Panc1 (cell line): ENCODE measurements at regions not wholly inside any gene's neighbourhood (a gene's known extent, or its start where the extent isn't known, plus 50 kb on each side); places are given as distances from the start of the nearest gene placed in this dataset.

Source experiments
- REST ChIP-seq, 2 experiments: IDR thresholded peaks; 2 replicates each; pipeline ENCODE4 v1.6.1; 2011 to 2012; ENCODE audit warnings: low read depth in 2 of 2, control low read depth in 1 of 2, low read length in 1 of 2, mild to moderate bottlenecking in 1 of 2, moderate library complexity in 1 of 2; ENCODE audit not compliant: insufficient read depth in 1 of 2
- TF ChIP-seq, protein P1 (sequence below): fragments of 450-650 bp; IDR thresholded peaks from 2 replicates; pipeline ENCODE4 v1.5.1; 2017; ENCODE audit warnings: mild to moderate bottlenecking

DNA sequence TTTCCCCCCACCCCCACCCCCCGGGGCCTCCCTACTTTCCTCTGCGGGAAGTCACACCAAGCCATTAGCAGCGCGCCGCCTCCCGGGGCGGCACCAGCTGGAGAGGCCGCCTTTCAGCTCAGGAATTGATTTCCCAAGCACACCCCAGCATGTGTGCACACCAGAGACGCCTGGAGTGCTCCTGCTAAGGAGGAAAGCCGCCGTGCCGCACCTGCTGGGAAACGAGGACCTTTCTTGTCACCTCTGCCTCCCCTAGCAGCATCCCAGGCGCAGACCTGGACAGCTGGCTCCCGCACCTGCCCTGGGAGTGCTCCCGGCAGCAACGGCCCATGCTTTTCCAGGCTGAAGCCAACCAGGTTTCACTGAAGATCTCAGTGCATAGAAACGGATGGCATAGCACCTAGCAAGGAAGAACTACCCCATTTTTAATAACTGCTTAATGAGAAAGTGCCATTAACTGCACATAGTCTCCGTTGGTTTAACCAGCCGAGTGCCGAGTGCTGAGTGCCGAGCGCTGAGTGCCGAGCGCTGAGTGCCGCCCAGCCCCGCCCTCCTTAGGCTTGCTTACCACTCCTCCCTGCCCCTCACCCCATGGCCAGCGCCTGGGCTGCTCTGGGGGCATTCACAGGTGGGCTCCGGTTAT lies 165.0 kb downstream of the USP12 start:
- TF ChIP-seq, protein P1, sequence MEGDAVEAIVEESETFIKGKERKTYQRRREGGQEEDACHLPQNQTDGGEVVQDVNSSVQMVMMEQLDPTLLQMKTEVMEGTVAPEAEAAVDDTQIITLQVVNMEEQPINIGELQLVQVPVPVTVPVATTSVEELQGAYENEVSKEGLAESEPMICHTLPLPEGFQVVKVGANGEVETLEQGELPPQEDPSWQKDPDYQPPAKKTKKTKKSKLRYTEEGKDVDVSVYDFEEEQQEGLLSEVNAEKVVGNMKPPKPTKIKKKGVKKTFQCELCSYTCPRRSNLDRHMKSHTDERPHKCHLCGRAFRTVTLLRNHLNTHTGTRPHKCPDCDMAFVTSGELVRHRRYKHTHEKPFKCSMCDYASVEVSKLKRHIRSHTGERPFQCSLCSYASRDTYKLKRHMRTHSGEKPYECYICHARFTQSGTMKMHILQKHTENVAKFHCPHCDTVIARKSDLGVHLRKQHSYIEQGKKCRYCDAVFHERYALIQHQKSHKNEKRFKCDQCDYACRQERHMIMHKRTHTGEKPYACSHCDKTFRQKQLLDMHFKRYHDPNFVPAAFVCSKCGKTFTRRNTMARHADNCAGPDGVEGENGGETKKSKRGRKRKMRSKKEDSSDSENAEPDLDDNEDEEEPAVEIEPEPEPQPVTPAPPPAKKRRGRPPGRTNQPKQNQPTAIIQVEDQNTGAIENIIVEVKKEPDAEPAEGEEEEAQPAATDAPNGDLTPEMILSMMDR = no peak
- no peak for TF ChIP-seq REST (IDR thresholded peaks at IDR 0.05; ENCODE audit: insufficient read depth in 1 of 2, low read depth in 2 of 2, low read length in 1 of 2)
